ENCODE measurements at regions not wholly inside any gene's neighbourhood (a gene's known extent, or its start where the extent isn't known, plus 50 kb on each side); places are given as distances from the start of the nearest gene placed in this dataset.

DNA sequence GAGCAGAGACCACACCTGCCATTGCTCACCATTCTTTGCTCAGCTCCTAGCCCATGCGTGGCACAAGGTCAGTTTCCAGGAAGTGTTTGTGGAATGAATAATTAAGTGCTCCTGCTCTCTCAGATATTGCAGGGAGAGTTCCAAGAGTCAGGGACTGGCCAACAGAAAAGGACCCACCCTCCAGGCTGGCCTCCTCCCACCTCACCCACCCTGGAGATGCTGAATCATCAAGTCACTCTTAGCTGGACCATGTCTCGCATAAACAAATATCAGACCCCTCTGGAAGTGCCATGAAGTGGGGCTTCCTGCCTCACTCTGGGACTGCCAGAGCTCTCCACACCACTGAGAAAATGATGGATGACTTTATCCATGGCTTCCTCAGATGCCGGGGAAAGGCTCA, 256.0 kb downstream of the TNS1 start:
- TF ChIP-seq POLR2A (IDR thresholded peaks at IDR 0.05), result no peak
- TF ChIP-seq, protein P1, sequence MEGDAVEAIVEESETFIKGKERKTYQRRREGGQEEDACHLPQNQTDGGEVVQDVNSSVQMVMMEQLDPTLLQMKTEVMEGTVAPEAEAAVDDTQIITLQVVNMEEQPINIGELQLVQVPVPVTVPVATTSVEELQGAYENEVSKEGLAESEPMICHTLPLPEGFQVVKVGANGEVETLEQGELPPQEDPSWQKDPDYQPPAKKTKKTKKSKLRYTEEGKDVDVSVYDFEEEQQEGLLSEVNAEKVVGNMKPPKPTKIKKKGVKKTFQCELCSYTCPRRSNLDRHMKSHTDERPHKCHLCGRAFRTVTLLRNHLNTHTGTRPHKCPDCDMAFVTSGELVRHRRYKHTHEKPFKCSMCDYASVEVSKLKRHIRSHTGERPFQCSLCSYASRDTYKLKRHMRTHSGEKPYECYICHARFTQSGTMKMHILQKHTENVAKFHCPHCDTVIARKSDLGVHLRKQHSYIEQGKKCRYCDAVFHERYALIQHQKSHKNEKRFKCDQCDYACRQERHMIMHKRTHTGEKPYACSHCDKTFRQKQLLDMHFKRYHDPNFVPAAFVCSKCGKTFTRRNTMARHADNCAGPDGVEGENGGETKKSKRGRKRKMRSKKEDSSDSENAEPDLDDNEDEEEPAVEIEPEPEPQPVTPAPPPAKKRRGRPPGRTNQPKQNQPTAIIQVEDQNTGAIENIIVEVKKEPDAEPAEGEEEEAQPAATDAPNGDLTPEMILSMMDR (IDR thresholded peaks at IDR 0.05), result no peak

All from uterus (tissue), 2 donors.